ENCODE measurements at regions not wholly inside any gene's neighbourhood (a gene's known extent, or its start where the extent isn't known, plus 50 kb on each side); places are given as distances from the start of the nearest gene placed in this dataset.

DNA sequence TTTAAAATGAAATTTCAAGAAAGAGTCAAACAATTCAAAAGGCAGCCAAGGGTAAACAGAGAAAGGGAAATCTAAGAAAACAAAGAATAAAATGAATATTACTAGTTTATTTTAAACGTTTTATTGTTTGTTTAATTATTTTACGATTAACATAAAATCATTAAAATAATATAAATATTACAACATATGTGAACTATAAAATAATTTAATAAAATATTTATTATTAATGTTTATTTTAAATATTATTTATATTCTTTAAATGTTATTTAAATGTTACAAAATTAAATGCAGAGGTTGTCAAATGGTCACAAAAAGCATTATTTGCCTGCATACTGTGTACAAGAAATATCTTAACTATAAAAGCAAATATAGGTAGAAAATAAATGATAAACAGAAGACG lies 786.7 kb upstream of the GHITM start:
- TF ChIP-seq CTCF (conservative IDR thresholded peaks at IDR 0.05) (no peak), EZH2 (IDR thresholded peaks at IDR 0.05; ENCODE audit: low read depth) (no peak)
